PC-3 (cell line): ENCODE measurements at regions not wholly inside any gene's neighbourhood (a gene's known extent, or its start where the extent isn't known, plus 50 kb on each side); places are given as distances from the start of the nearest gene placed in this dataset.

Experiments
- ATAC-seq: fragments of 200-7000 bp; cut with Tn5 transposase; 2 replicates; pipeline ENCODE4 v1.9.1; 2020; ENCODE audit warnings: mild to moderate bottlenecking, moderate library complexity
- BruUV-seq: library from RNA; stranded (reverse); fragments of 400-500 nt; replicated peaks from 2 replicates; lab custom pipeline; 2021; lab: Mats Ljungman, UMichigan
- CTCF ChIA-PET: fragments of 300-600 bp; sonication (Branson Sonifier 250); formaldehyde crosslinking; loops from one replicate; lab custom pipeline; 2022; ENCODE audit warnings: antibody characterized with exemption; lab: Charles Lee
- POLR2A ChIA-PET: fragments of 300-600 bp; sonication (Branson Sonifier 250); formaldehyde crosslinking; loops from one replicate; lab custom pipeline; 2022; ENCODE audit warnings: antibody characterized with exemption; ENCODE audit not compliant: unreplicated experiment; lab: Charles Lee
- DNase-seq: peaks from one replicate; pipeline ENCODE4 v3.0.0-alpha.2; 2015
- H2AFZ ChIP-seq: fragments of 300-600 bp; sonication (generic); 2 replicates; pipeline ENCODE4 v1.6.0; 2016; ENCODE audit warnings: antibody characterized with exemption, low read length
- H3F3A ChIP-seq: fragments of 300-600 bp; sonication (generic); one replicate; pipeline ENCODE4 v1.6.0; 2017; ENCODE audit warnings: antibody characterized with exemption, low read length, control low read depth, mild to moderate bottlenecking; ENCODE audit not compliant: unreplicated experiment
- H3K27ac ChIP-seq: fragments of 300-600 bp; sonication (generic); 2 replicates; pipeline ENCODE4 v1.5.1; 2016; ENCODE audit warnings: mild to moderate bottlenecking, low read length
- H3K27me3 ChIP-seq: fragments of 300-600 bp; sonication (generic); 2 replicates; pipeline ENCODE4 v1.6.1; 2016; ENCODE audit warnings: low read length, mixed read lengths
- H3K36me3 ChIP-seq: fragments of 300-600 bp; sonication (generic); 2 replicates; pipeline ENCODE4 v1.6.1; 2016; ENCODE audit warnings: low read depth, mixed run types, low read length, mixed read lengths
- H3K4me1 ChIP-seq: fragments of 300-600 bp; sonication (generic); 2 replicates; pipeline ENCODE4 v1.5.1; 2016; ENCODE audit warnings: low read length; ENCODE audit not compliant: insufficient read depth
- H3K4me2 ChIP-seq: fragments of 300-600 bp; sonication (generic); 2 replicates; pipeline ENCODE4 v1.6.0; 2016; ENCODE audit warnings: low read length
- H3K4me3 ChIP-seq: fragments of 300-600 bp; sonication (generic); 2 replicates; pipeline ENCODE4 v1.5.1; 2016; ENCODE audit warnings: mild to moderate bottlenecking, low read length, mixed read lengths
- H3K79me2 ChIP-seq: fragments of 300-600 bp; sonication (generic); 2 replicates; pipeline ENCODE4 v1.6.1; 2017; ENCODE audit warnings: low read length, mixed read lengths
- H3K9ac ChIP-seq: fragments of 300-600 bp; sonication (generic); 2 replicates; pipeline ENCODE4 v1.6.0; 2016; ENCODE audit warnings: mild to moderate bottlenecking, low read length
- H3K9me2 ChIP-seq: fragments of 300-600 bp; sonication (generic); replicated peaks from 2 replicates; pipeline ENCODE4 v1.6.1; 2016; ENCODE audit warnings: mixed run types, low read length, mixed read lengths
- H3K9me3 ChIP-seq: fragments of 300-600 bp; sonication (generic); 2 replicates; pipeline ENCODE4 v1.6.1; 2016; ENCODE audit warnings: low read length, mixed read lengths
- H4K20me1 ChIP-seq: fragments of 300-600 bp; sonication (generic); 2 replicates; pipeline ENCODE4 v1.6.1; 2016; ENCODE audit warnings: low read length, mixed read lengths
- CTCF ChIP-seq: fragments of 300-600 bp; sonication (generic); conservative IDR thresholded peaks from 2 replicates; pipeline ENCODE4 v1.5.1; 2017; ENCODE audit warnings: antibody characterized with exemption, low read depth, mild to moderate bottlenecking, low read length
- EZH2 ChIP-seq: fragments of 300-600 bp; sonication (generic); IDR thresholded peaks from one replicate; pipeline ENCODE4 v1.6.1; 2017; ENCODE audit warnings: antibody characterized with exemption, mild to moderate bottlenecking, low read length; ENCODE audit not compliant: unreplicated experiment
- EZH2phosphoT487 ChIP-seq: fragments of 300-600 bp; sonication (generic); IDR thresholded peaks from 2 replicates; pipeline ENCODE4 v1.6.1; 2018; ENCODE audit warnings: mild to moderate bottlenecking, antibody characterized with exemption, low read length, borderline replicate concordance
- intact Hi-C: fragments of 100-400 bp; cut with micrococcal nuclease; formaldehyde crosslinking; loops from 2 replicates; pipeline ENCODE4 v1.9.0; 2023

GRCh38 chr18:44098551-44099098 lies 582.1 kb upstream of the SETBP1 start:
- ChIA-PET CTCF (no interaction called here), POLR2A (interaction anchor here (0.7 kb wide), 1 partner anchor 25 kb away, joined by 3 read pairs; no protein-coding TSS in a partner anchor)
- H3K9ac ChIP-seq, result peak overlapping the region; percentile 55
- H3K9me3 ChIP-seq, result no peaks in the 10 kb centered on the region
- no peaks in the 10 kb centered on the region for H4K20me1 ChIP-seq
- peak overlapping the region; percentile 53; the same call in 1 of the 2 replicates for H3K4me3 ChIP-seq
- no TSS peak for BruUV-seq
- no peaks in the 10 kb centered on the region for H3K9me2 ChIP-seq
- no peak overlapping the region for H3K27ac ChIP-seq
- ATAC-seq (peak; percentile 94), DNase-seq (peak; percentile 53)
- peak overlapping the region; percentile 77 for H2AFZ ChIP-seq
- H3K4me1 ChIP-seq, result no peaks in the 10 kb centered on the region
- TF ChIP-seq CTCF (peak; percentile 69), EZH2phosphoT487 (no peak)
- H3K4me2 ChIP-seq, result peak overlapping the region; percentile 71
- no peaks in the 10 kb centered on the region for H3F3A ChIP-seq
- intact Hi-C loops, result loop anchor here (1.0 to 10.0 kb wide), 6 partner anchors 228 to 1286 kb away; no protein-coding TSS in a partner anchor
- H3K36me3 ChIP-seq, result no peaks in the 10 kb centered on the region; the same call in 1 of the 2 replicates
- no peaks in the 10 kb centered on the region for H3K27me3 ChIP-seq
- H3K79me2 ChIP-seq, result no peaks in the 10 kb centered on the region

- no peaks in the 10 kb centered on the region for H3K4me1 ChIP-seq
- no peaks in the 10 kb centered on the region for H3K27me3 ChIP-seq
- no peaks in the 10 kb centered on the region for H4K20me1 ChIP-seq
- H3K79me2 ChIP-seq, result no peaks in the 10 kb centered on the region
- intact Hi-C loops, result no loop called here
- no peak overlapping the region for H3K4me3 ChIP-seq
- no peak overlapping the region for H3K27ac ChIP-seq
- H3K9ac ChIP-seq, result no peak overlapping the region
- no peaks in the 10 kb centered on the region for H3K36me3 ChIP-seq
- POLR2A ChIA-PET, result no interaction called here
- DNase-seq, result no peak
- no peaks in the 10 kb centered on the region for H3K9me2 ChIP-seq
- CTCF ChIA-PET, result no interaction called here
- BruUV-seq, result no TSS peak
- ATAC-seq, result no peak
- no peak for TF ChIP-seq EZH2
- TF ChIP-seq EZH2phosphoT487, result no peak
- no peak for TF ChIP-seq CTCF
- no peak overlapping the region for H3K4me2 ChIP-seq
- no peak overlapping the region for H2AFZ ChIP-seq
- no peaks in the 10 kb centered on the region for H3K9me3 ChIP-seq
- H3F3A ChIP-seq, result no peaks in the 10 kb centered on the region
Observed at GRCh38 chr18:44107187-44107586, 573.5 kb upstream of the SETBP1 start.

GRCh38 chr18:44111337-44111736 lies 569.4 kb upstream of the SETBP1 start:
- DNase-seq, result no peak
- Histone ChIP-seq H4K20me1 (no peaks in the 10 kb centered on the region), H3K4me2 (no peak overlapping the region), H3K4me1 (no peaks in the 10 kb centered on the region), H3K9me3 (no peaks in the 10 kb centered on the region), H3F3A (no peaks in the 10 kb centered on the region), H3K9me2 (no peaks in the 10 kb centered on the region), H3K4me3 (no peak overlapping the region), H2AFZ (no peak overlapping the region), H3K36me3 (no peaks in the 10 kb centered on the region), H3K79me2 (no peaks in the 10 kb centered on the region), H3K9ac (no peak overlapping the region), H3K27ac (no peak overlapping the region), H3K27me3 (no peaks in the 10 kb centered on the region)
- no TSS peak for BruUV-seq
- ChIA-PET CTCF (no interaction called here), POLR2A (no interaction called here)
- no peak for ATAC-seq
- intact Hi-C loops, result no loop called here
- no peak for TF ChIP-seq EZH2
- no peak for TF ChIP-seq CTCF
- no peak for TF ChIP-seq EZH2phosphoT487
